Adrenal gland (tissue), 9 donors: ENCODE measurements at regions not wholly inside any gene's neighbourhood (a gene's known extent, or its start where the extent isn't known, plus 50 kb on each side); places are given as distances from the start of the nearest gene placed in this dataset.

Experiments used
- DNase-seq, 7 donors: peaks; one replicate each; pipeline ENCODE4 v3.0.0-alpha.2; 2019 to 2020
- H3K27ac ChIP-seq, 5 donors: fragments of 200-600 bp; sonication (generic) in 4 of 5; 1 replicate in 3 of 5; 2 replicates in 2 of 5; pipeline versions ENCODE4 v1.5.1 to v1.8.0; 2016 to 2020; ENCODE audit warnings: mild to moderate bottlenecking in 1 of 5
- H3K27me3 ChIP-seq: fragments of 200-600 bp; 2 replicates; pipeline ENCODE4 v1.8.0; 2021
- H3K36me3 ChIP-seq, 2 donors: fragments of 200-600 bp; replicated peaks in 1 of 2; 1 replicate in 1 of 2; 2 replicates in 1 of 2; pipeline versions ENCODE4 v1.5.1 to v1.8.0; 2018 to 2022
- H3K4me1 ChIP-seq, 2 donors: fragments of 200-600 bp; replicated peaks in 1 of 2; 1 replicate in 1 of 2; 2 replicates in 1 of 2; pipeline versions ENCODE4 v1.5.1 to v1.8.0; 2018 to 2021
- H3K4me3 ChIP-seq, 4 donors: fragments of 200-600 bp; sonication (generic) in 3 of 4; one replicate each; pipeline ENCODE4 v1.5.1; 2016 to 2018
- H3K9me3 ChIP-seq, 3 donors: fragments of 200-600 bp; sonication (generic) in 1 of 3; replicated peaks in 1 of 3; 1 replicate in 2 of 3; 2 replicates in 1 of 3; pipeline versions ENCODE4 v1.5.1 to v1.8.0; 2016 to 2021
- POLR2A ChIP-seq, 2 donors: fragments of 450-650 bp; IDR thresholded peaks; one replicate each; pipeline ENCODE4 v1.6.1; 2017; ENCODE audit warnings: antibody characterized with exemption in 2 of 2, mild to moderate bottlenecking in 2 of 2, moderate library complexity in 1 of 2
- WGBS, 4 donors: extraction: QIAGEN DNeasy Blood & Tissue Kit in 2 of 4; methylation state at CpG; one replicate each; pipeline versions ENCODE4 v1.1.5 to v1.1.7; 2013 to 2017; 5-methylcytosine and 5-hydroxymethylcytosine counted together
- intact Hi-C, 2 donors: fragments of 100-400 bp; cut with DNase I; formaldehyde crosslinking; loops; one replicate each; pipeline versions ENCODE4 v1.14.1 to v1.15.0; 2022 to 2023
- TF ChIP-seq, protein P1 (sequence below), 6 experiments: fragments of 450-650 bp in 4 of 6; fragments of 200-600 bp in 2 of 6; sonication (generic) in 1 of 6; IDR thresholded peaks; 1 replicate in 5 of 6; 2 replicates in 1 of 6; pipeline versions ENCODE4 v1.5.1 to v1.8.0; 2016 to 2021; ENCODE audit warnings: antibody characterized with exemption in 6 of 6, mild to moderate bottlenecking in 2 of 6, moderate library complexity in 1 of 6
- donor health status: healthy with polysubstance abuse.
- donor health status: Bipolar disorder and iron deficiency.
- donor health status: DM: yes; HTN: yes; CAD: no.
- donor health status: DM: no; HTN: no; CAD: no.
- donor health status: DM: no; HTN: no; CAD: no.

DNA sequence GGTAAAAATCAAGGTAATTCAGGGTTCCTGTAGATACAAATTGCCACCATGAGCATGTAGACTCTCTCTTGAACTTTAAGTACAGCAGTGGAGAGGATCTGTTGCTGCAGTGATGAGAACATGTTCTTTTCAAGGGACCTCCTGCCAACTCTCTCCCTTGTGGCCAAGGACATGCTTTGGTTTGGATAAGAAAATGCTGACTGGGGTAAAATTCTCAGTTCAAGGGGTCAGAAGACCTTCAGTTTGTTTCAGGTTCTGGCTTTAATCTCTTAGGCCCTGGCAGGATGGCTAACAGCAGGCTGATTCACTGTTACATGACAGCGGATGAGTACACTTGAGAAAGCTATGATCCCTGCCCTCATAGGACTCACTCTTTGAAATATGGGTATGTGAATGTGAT is 299.2 kb upstream of the NMUR2 start:
- no peak for TF ChIP-seq POLR2A (IDR thresholded peaks at IDR 0.05)
- TF ChIP-seq, protein P1, sequence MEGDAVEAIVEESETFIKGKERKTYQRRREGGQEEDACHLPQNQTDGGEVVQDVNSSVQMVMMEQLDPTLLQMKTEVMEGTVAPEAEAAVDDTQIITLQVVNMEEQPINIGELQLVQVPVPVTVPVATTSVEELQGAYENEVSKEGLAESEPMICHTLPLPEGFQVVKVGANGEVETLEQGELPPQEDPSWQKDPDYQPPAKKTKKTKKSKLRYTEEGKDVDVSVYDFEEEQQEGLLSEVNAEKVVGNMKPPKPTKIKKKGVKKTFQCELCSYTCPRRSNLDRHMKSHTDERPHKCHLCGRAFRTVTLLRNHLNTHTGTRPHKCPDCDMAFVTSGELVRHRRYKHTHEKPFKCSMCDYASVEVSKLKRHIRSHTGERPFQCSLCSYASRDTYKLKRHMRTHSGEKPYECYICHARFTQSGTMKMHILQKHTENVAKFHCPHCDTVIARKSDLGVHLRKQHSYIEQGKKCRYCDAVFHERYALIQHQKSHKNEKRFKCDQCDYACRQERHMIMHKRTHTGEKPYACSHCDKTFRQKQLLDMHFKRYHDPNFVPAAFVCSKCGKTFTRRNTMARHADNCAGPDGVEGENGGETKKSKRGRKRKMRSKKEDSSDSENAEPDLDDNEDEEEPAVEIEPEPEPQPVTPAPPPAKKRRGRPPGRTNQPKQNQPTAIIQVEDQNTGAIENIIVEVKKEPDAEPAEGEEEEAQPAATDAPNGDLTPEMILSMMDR (IDR thresholded peaks at IDR 0.05): no peak
- Histone ChIP-seq H3K36me3 (no peaks in the 10 kb centered on the region), H3K4me1 (no peaks in the 10 kb centered on the region), H3K9me3 (no peaks in the 10 kb centered on the region), H3K4me3 (no peak overlapping the region), H3K27me3 (no peaks in the 10 kb centered on the region), H3K27ac (no peak overlapping the region)
- intact Hi-C loops: no loop called here
- WGBS, 4 donors: 60 to 83% (median 71%) methylated on average over 1 of the region's 1 CpG
- no peak for DNase-seq

DNA sequence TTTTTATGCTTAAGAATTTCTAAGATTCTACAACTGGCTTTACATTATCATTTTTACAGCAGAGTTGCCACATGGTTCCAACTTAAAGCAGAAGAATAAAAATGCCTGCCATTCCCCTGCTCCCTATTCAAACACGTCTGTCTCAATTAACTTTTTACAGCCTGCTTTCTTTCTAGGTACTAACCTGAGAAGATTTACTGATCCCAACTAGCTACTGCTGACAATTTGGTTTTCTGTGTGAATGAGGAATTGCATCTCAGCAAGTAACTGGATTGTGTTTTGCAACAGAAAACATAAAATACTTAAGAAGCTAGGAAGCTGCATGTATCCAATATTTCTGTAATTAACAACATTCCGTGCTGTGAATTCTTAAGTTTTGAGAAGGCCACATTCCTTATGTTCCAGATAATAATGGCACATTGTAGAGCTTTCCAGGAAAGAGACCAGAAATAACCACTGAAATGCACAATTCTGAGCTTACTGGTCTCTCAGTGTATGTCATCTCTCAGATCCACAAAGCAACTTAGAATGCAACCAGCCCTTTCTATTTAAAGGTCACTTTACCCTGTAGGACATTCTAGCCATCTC is 306.8 kb upstream of the NMUR2 start:
- intact Hi-C loops: no loop called here
- no peak for DNase-seq
- H3K36me3 ChIP-seq: no peaks in the 10 kb centered on the region
- TF ChIP-seq, protein P1 (IDR thresholded peaks at IDR 0.05): no peak
- no peak for TF ChIP-seq POLR2A (IDR thresholded peaks at IDR 0.05)
- no peak overlapping the region for H3K27ac ChIP-seq
- no peaks in the 10 kb centered on the region for H3K27me3 ChIP-seq
- 41 to 53% (median 51%) methylated on average over 2 of the region's 2 CpGs for WGBS, 4 donors
- no peaks in the 10 kb centered on the region for H3K9me3 ChIP-seq
- no peaks in the 10 kb centered on the region for H3K4me1 ChIP-seq
- no peak overlapping the region for H3K4me3 ChIP-seq

DNA sequence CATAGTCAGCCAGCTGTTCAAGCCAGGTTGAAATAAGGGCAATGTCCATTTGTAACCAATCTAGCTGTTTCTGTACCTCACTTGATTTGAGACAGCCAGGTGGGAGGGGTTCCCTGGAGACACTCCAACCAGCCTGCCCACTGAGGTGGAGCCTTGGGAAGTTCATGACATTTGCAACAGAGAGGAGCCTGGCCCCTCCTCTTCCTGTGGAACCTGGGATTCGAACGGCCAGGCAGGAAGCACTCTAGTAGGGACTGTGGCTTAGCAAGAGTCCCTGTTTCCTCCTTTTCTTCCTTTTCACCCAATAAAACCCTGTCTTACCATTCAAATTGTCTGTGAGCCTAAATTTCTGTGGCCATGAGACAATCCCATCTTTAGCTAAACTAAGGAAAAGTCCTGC is 312.3 kb upstream of the NMUR2 start:
- no peaks in the 10 kb centered on the region for H3K9me3 ChIP-seq
- intact Hi-C loops: no loop called here
- H3K27ac ChIP-seq: no peak overlapping the region
- H3K36me3 ChIP-seq: no peaks in the 10 kb centered on the region
- H3K27me3 ChIP-seq: no peaks in the 10 kb centered on the region
- no peak overlapping the region for H3K4me3 ChIP-seq
- H3K4me1 ChIP-seq: no peaks in the 10 kb centered on the region
- no peak for TF ChIP-seq POLR2A (IDR thresholded peaks at IDR 0.05)
- TF ChIP-seq, protein P1 (IDR thresholded peaks at IDR 0.05): no peak
- DNase-seq: no peak
- 34 to 47% (median 40%) methylated on average over 2 of the region's 2 CpGs for WGBS, 4 donors

DNA sequence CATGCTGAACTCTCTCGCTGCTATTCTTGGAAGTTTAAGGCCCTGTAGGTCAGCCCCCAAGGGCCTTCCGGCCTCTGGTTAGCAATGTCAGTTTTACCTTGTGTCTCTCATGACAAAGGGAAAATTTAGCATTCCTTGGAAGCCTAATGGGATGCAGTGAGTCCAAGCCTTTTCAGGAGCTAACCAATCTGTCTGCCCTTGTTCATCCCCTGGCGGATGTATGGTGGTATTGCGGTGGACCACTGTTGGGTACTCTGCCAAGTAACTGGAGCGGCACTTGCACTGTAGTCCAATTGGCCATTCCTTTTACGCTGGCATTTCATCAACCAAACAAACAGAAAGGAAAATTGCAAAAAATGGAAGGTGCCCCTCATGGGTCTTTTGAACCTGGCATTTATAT is 318.4 kb upstream of the NMUR2 start:
- Histone ChIP-seq H3K27me3 (no peaks in the 10 kb centered on the region), H3K27ac (no peak overlapping the region), H3K36me3 (no peaks in the 10 kb centered on the region), H3K9me3 (peaks cover 0 to 6% (median 0%) of the 10 kb centered on the region in 3 donors), H3K4me3 (no peak overlapping the region), H3K4me1 (no peaks in the 10 kb centered on the region)
- 84 to 88% (median 87%) methylated on average over 5 to 6 of the region's 6 CpGs for WGBS, 4 donors
- TF ChIP-seq, protein P1 (IDR thresholded peaks at IDR 0.05): no peak
- no peak for TF ChIP-seq POLR2A (IDR thresholded peaks at IDR 0.05)
- intact Hi-C loops: no loop called here
- DNase-seq: no peak
